ENCODE measurements at regions not wholly inside any gene's neighbourhood (a gene's known extent, or its start where the extent isn't known, plus 50 kb on each side); places are given as distances from the start of the nearest gene placed in this dataset.

- no peak for TF ChIP-seq CTCF (IDR thresholded peaks at IDR 0.05)
Measured at GRCh38 chr13:111394211-111394922, 73.9 kb downstream of the TEX29 start.

- no peak for TF ChIP-seq CTCF (IDR thresholded peaks at IDR 0.05)
Measured at GRCh38 chr13:111395511-111396393, 75.3 kb downstream of the TEX29 start.

GRCh38 chr13:111396457-111396856 lies 76.0 kb downstream of the TEX29 start:
- TF ChIP-seq CTCF (IDR thresholded peaks at IDR 0.05) = no peak

- TF ChIP-seq CTCF (IDR thresholded peaks at IDR 0.05) = no peak
Measured at GRCh38 chr13:111397202-111397880, 76.9 kb downstream of the TEX29 start.

GRCh38 chr13:111398196-111398595 lies 77.8 kb downstream of the TEX29 start:
- no peak for TF ChIP-seq CTCF (IDR thresholded peaks at IDR 0.05)

- TF ChIP-seq CTCF (IDR thresholded peaks at IDR 0.05) = peak; percentile 70
Measured at GRCh38 chr13:111398715-111399299, 78.4 kb downstream of the TEX29 start.

GRCh38 chr13:111399334-111399733 lies 78.9 kb downstream of the TEX29 start:
- no peak for TF ChIP-seq CTCF (IDR thresholded peaks at IDR 0.05)
